C4-2B (cell line): ENCODE measurements at regions not wholly inside any gene's neighbourhood (a gene's known extent, or its start where the extent isn't known, plus 50 kb on each side); places are given as distances from the start of the nearest gene placed in this dataset.

ENCODE experiments used
- CTCF ChIP-seq: fragments of 450-650 bp; conservative IDR thresholded peaks from 2 replicates; pipeline ENCODE4 v1.5.1; 2017; ENCODE audit warnings: mild to moderate bottlenecking
- ZFX ChIP-seq: fragments of 450-650 bp; IDR thresholded peaks from 2 replicates; pipeline ENCODE4 v1.6.1; 2017

- TF ChIP-seq CTCF (peak; percentile 78), ZFX (no peak)
Measured at GRCh38 chr4:55184600-55185523, 59.5 kb upstream of the KDR start.
